Activated CD8-positive, alpha-beta T cell treated with anti-CD3 and anti-CD28 coated beads for 36 hours (primary cell): ENCODE measurements at regions not wholly inside any gene's neighbourhood (a gene's known extent, or its start where the extent isn't known, plus 50 kb on each side); places are given as distances from the start of the nearest gene placed in this dataset.

Source experiments
- ATAC-seq: fragments of 200-7000 bp; cut with Tn5 transposase; one replicate; pipeline ENCODE4 v1.10.0; 2021; ENCODE audit warnings: mild to moderate bottlenecking, moderate library complexity
- CTCF ChIA-PET: fragments of 350-600 bp; sonication (Branson Sonifier 250); formaldehyde crosslinking; loops from one replicate; lab custom pipeline; 2021; ENCODE audit warnings: antibody characterized with exemption; lab: Charles Lee
- POLR2A ChIA-PET: fragments of 350-600 bp; sonication (Branson Sonifier 250); formaldehyde crosslinking; loops from one replicate; lab custom pipeline; 2021; ENCODE audit warnings: antibody characterized with exemption; lab: Charles Lee
- DNase-seq: peaks from one replicate; pipeline ENCODE4 v3.0.0-alpha.2; 2020
- H3K27ac Mint-ChIP-seq: one replicate; pipeline ENCODE4 v1.8.0; 2021; ENCODE audit warnings: mild to moderate bottlenecking, mixed read lengths
- H3K27me3 Mint-ChIP-seq: one replicate; pipeline ENCODE4 v1.8.0; 2021; ENCODE audit warnings: mixed read lengths
- H3K36me3 Mint-ChIP-seq: one replicate; pipeline ENCODE4 v1.8.0; 2021; ENCODE audit warnings: low read depth, mixed read lengths
- H3K4me1 Mint-ChIP-seq: one replicate; pipeline ENCODE4 v1.8.0; 2021; ENCODE audit warnings: low read depth, mixed read lengths
- H3K4me3 Mint-ChIP-seq: one replicate; pipeline ENCODE4 v1.8.0; 2021; ENCODE audit warnings: mild to moderate bottlenecking, moderate library complexity, mixed read lengths
- H3K9me3 Mint-ChIP-seq: one replicate; pipeline ENCODE4 v1.8.0; 2021; ENCODE audit warnings: mixed read lengths
- intact Hi-C: fragments of 100-400 bp; cut with micrococcal nuclease; formaldehyde crosslinking; loops from one replicate; pipeline ENCODE4 v1.10.0; 2022
- TF ChIP-seq, protein P1 (sequence below): fragments of 200-600 bp; IDR thresholded peaks from one replicate; pipeline ENCODE4 v1.8.0; 2022; ENCODE audit warnings: antibody characterized with exemption, mild to moderate bottlenecking

DNA sequence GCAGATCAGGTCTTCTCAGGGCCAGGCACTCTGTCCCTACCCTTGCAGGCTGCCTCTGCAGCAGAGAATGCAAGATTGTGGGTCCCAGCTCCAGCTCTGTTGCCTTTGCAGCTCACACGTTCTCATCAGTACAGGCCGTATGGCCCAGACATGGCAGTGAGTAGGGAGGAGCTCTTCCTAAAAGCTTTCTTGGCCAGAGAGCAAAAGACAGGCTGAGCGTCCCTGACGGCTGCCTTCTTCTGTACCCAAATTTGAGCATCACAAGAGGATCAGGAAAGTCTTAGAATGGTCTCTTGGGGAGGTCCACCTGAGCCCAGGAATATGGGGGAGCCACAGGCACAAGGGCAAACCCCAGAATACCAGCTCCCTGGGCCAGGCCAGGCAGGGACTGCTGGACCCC, 266.3 kb upstream of the ZMIZ1 start:
- ATAC-seq (no peak), DNase-seq (no peak)
- TF ChIP-seq, protein P1, sequence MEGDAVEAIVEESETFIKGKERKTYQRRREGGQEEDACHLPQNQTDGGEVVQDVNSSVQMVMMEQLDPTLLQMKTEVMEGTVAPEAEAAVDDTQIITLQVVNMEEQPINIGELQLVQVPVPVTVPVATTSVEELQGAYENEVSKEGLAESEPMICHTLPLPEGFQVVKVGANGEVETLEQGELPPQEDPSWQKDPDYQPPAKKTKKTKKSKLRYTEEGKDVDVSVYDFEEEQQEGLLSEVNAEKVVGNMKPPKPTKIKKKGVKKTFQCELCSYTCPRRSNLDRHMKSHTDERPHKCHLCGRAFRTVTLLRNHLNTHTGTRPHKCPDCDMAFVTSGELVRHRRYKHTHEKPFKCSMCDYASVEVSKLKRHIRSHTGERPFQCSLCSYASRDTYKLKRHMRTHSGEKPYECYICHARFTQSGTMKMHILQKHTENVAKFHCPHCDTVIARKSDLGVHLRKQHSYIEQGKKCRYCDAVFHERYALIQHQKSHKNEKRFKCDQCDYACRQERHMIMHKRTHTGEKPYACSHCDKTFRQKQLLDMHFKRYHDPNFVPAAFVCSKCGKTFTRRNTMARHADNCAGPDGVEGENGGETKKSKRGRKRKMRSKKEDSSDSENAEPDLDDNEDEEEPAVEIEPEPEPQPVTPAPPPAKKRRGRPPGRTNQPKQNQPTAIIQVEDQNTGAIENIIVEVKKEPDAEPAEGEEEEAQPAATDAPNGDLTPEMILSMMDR = no peak
- intact Hi-C loops = no loop called here
- no peaks in the 10 kb centered on the region for H3K4me1 Mint-ChIP-seq
- no peak overlapping the region for H3K27ac Mint-ChIP-seq
- H3K9me3 Mint-ChIP-seq = no peaks in the 10 kb centered on the region
- no peaks in the 10 kb centered on the region for H3K36me3 Mint-ChIP-seq
- POLR2A ChIA-PET = no interaction called here
- CTCF ChIA-PET = no interaction called here
- H3K27me3 Mint-ChIP-seq = peaks cover 2% of the 10 kb centered on the region
- H3K4me3 Mint-ChIP-seq = no peak overlapping the region

DNA sequence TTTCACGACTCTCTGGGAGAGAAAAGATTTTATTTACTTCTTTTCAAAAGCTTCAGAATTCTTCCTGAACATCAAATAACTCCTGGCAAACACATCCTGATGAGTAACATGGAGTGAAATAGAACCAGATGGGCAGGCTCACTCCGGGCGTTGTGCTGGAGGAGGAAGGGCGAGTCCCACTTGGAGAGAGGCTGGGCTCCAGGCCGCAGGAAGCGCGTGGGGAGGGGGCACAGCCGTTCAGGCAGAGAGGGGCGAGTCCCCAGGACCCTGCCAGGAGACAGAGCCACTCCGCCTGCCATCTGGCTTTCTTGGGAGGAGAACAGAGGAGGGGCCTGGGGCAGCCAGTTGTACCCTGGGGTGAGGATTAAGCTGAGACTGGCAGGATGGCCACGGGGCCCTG, 265.9 kb upstream of the ZMIZ1 start:
- ChIA-PET CTCF (no interaction called here), POLR2A (no interaction called here)
- Mint-ChIP-seq H3K36me3 (no peaks in the 10 kb centered on the region), H3K9me3 (no peaks in the 10 kb centered on the region), H3K27me3 (peaks cover 2% of the 10 kb centered on the region), H3K4me3 (no peak overlapping the region), H3K27ac (no peak overlapping the region), H3K4me1 (no peaks in the 10 kb centered on the region)
- intact Hi-C loops = no loop called here
- TF ChIP-seq, protein P1 = no peak
- no peak for DNase-seq
- no peak for ATAC-seq

GRCh38 chr10:78803710-78804109, 265.1 kb upstream of the ZMIZ1 start:
- intact Hi-C loops = no loop called here
- ChIA-PET CTCF (no interaction called here), POLR2A (no interaction called here)
- DNase-seq (no peak), ATAC-seq (no peak)
- Mint-ChIP-seq H3K36me3 (no peaks in the 10 kb centered on the region), H3K27ac (no peak overlapping the region), H3K9me3 (no peaks in the 10 kb centered on the region), H3K27me3 (peaks cover 2% of the 10 kb centered on the region), H3K4me1 (no peaks in the 10 kb centered on the region), H3K4me3 (no peak overlapping the region)
- TF ChIP-seq, protein P1 = no peak

DNA sequence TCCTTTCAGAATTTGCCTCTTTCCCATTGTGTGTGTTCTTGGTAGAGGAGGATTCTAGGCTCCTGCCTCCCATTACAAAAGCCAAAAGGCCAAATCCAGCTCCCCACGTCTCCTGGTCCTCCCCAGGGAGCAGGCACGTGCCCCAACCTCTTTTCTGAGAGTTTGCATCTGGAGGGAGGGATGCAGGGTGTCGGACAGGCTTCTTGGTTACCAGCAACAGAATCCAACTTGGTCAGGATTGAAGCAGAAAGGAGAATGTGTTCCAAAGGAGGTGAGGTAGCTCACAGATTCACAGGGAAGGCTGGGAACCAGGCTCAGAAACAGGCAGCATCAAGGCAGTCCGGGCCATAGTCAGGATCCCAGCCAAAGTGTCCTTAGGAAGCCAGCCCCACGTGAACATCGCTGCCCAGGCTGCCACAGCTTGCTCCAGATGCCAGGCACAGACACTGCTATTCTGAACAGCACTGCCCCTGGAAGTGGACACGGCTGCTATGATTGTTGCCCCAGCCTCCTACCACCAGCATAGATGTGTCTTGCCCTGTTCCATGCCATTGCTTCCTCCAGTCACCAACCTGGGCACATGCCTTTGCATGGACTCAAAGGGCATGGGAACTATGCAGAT, 264.2 kb upstream of the ZMIZ1 start:
- intact Hi-C loops = no loop called here
- H3K9me3 Mint-ChIP-seq = no peaks in the 10 kb centered on the region
- no peak overlapping the region for H3K4me3 Mint-ChIP-seq
- no peak for DNase-seq
- H3K4me1 Mint-ChIP-seq = no peaks in the 10 kb centered on the region
- peaks cover 2% of the 10 kb centered on the region for H3K27me3 Mint-ChIP-seq
- CTCF ChIA-PET = no interaction called here
- no peak overlapping the region for H3K27ac Mint-ChIP-seq
- POLR2A ChIA-PET = no interaction called here
- H3K36me3 Mint-ChIP-seq = no peaks in the 10 kb centered on the region
- TF ChIP-seq, protein P1 = no peak
- ATAC-seq = no peak

GRCh38 chr10:78805176-78805575, 263.6 kb upstream of the ZMIZ1 start:
- CTCF ChIA-PET = no interaction called here
- no peak for DNase-seq
- no peak for ATAC-seq
- no peak overlapping the region for H3K4me3 Mint-ChIP-seq
- POLR2A ChIA-PET = no interaction called here
- no peaks in the 10 kb centered on the region for H3K9me3 Mint-ChIP-seq
- TF ChIP-seq, protein P1 = no peak
- H3K27me3 Mint-ChIP-seq = peaks cover 2% of the 10 kb centered on the region
- H3K36me3 Mint-ChIP-seq = no peaks in the 10 kb centered on the region
- intact Hi-C loops = no loop called here
- no peak overlapping the region for H3K27ac Mint-ChIP-seq
- H3K4me1 Mint-ChIP-seq = no peaks in the 10 kb centered on the region
